ENCODE measurements at regions not wholly inside any gene's neighbourhood (a gene's known extent, or its start where the extent isn't known, plus 50 kb on each side); places are given as distances from the start of the nearest gene placed in this dataset.

DNA sequence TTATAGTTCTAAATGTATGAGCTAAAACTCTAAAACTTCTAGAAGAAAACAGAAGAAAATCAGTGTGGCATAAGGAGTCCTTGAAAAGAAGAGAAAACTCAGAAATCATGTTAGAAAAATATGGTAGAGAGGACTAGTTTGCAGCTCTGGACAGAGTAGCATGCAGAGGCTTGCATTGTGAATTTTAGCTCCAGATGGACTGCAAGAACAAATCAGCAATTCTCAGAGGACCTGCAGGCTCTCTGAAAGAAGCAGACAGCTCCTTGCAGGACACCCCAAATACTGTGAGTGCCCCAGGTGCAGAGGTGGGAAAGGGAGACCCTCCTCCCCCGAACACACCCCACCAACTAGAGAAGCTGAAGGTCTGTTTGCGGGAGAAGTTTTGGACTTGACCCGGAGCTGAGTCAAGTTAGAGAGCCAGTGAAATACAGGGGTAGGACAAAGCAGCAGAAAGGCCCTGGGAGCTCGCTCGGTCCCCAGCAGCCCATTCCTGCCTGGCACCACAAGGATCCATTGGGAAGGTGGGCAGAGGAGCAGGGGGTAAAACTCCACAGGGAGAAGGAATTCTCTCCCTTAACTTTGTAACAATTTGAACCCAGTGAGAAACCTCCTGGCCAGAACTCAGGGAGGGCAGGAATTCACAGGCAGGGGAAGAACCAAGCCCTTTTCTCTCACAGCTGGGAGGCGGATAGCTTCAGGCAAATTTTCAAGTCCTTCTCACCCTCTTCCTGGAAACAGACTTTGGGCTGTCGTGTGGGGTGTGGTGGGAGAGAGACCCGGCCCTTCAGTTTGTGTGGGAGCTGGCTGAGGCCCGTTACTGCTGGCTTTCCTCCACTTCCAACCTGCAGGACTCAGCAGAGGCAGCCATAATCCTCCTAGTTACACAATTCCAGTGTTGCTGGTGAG lies 216.2 kb upstream of the SLC35G4 start:
- ATAC-seq = no peak
- intact Hi-C loops (cut with micrococcal nuclease; ENCODE audit: unreplicated experiment) (no loop called here), in situ Hi-C loops (cut with HindIII; ENCODE audit: extremely low pct_ligation_motif_present, low pct_unique_long_range_greater_than_20kb) (no loop called here)
- CTCF ChIA-PET (ENCODE audit: low intra/inter-chr PET ratio, low total read pairs) = no interaction called here
- Histone ChIP-seq H3K79me2 (ENCODE audit: insufficient read depth, low read length) (no peaks in the 10 kb centered on the region), H3K9me3 (ENCODE audit: low read length) (no peaks in the 10 kb centered on the region), H3K4me2 (ENCODE audit: low read depth, low read length) (no peak overlapping the region), H3K9ac (ENCODE audit: insufficient read depth, low read depth, low read length) (no peak overlapping the region), H3K27ac (ENCODE audit: extremely low read length, insufficient read depth, low read length) (no peak overlapping the region), H3K27me3 (ENCODE audit: control insufficient read depth in 1 of 2, insufficient read depth in 2 of 2, low read length in 2 of 2) (no peaks in the 10 kb centered on the region), H3K36me3 (replicated peaks in 1 of 2; ENCODE audit: control insufficient read depth in 1 of 2, insufficient read depth in 2 of 2, low read length in 2 of 2) (no peaks in the 10 kb centered on the region), H4K20me1 (ENCODE audit: insufficient read depth, low read length) (no peaks in the 10 kb centered on the region), H2AFZ (ENCODE audit: low read length) (no peak overlapping the region), H3K4me1 (ENCODE audit: insufficient read depth, low read length) (no peaks in the 10 kb centered on the region), H3K4me3 (replicated peaks in 1 of 3; ENCODE audit: insufficient read depth in 1 of 3, low read depth in 2 of 3, low read length in 3 of 3) (no peak overlapping the region)
- DNase-seq (ENCODE audit: low spot score) = no peak
- WGBS (ENCODE audit: low lambda C conversion rate) = 49% methylated on average over 9 of the region's 9 CpGs
- no peak for TF ChIP-seq ZKSCAN5 (CRISPR knock-in tag; IDR thresholded peaks at IDR 0.05)
- TF ChIP-seq ZBTB46 (CRISPR knock-in tag; IDR thresholded peaks at IDR 0.05; ENCODE audit: borderline replicate concordance) = no peak
- TF ChIP-seq, protein P1, sequence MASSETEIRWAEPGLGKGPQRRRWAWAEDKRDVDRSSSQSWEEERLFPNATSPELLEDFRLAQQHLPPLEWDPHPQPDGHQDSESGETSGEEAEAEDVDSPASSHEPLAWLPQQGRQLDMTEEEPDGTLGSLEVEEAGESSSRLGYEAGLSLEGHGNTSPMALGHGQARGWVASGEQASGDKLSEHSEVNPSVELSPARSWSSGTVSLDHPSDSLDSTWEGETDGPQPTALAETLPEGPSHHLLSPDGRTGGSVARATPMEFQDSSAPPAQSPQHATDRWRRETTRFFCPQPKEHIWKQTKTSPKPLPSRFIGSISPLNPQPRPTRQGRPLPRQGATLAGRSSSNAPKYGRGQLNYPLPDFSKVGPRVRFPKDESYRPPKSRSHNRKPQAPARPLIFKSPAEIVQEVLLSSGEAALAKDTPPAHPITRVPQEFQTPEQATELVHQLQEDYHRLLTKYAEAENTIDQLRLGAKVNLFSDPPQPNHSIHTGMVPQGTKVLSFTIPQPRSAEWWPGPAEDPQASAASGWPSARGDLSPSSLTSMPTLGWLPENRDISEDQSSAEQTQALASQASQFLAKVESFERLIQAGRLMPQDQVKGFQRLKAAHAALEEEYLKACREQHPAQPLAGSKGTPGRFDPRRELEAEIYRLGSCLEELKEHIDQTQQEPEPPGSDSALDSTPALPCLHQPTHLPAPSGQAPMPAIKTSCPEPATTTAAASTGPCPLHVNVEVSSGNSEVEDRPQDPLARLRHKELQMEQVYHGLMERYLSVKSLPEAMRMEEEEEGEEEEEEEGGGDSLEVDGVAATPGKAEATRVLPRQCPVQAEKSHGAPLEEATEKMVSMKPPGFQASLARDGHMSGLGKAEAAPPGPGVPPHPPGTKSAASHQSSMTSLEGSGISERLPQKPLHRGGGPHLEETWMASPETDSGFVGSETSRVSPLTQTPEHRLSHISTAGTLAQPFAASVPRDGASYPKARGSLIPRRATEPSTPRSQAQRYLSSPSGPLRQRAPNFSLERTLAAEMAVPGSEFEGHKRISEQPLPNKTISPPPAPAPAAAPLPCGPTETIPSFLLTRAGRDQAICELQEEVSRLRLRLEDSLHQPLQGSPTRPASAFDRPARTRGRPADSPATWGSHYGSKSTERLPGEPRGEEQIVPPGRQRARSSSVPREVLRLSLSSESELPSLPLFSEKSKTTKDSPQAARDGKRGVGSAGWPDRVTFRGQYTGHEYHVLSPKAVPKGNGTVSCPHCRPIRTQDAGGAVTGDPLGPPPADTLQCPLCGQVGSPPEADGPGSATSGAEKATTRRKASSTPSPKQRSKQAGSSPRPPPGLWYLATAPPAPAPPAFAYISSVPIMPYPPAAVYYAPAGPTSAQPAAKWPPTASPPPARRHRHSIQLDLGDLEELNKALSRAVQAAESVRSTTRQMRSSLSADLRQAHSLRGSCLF (CRISPR knock-in tag; IDR thresholded peaks at IDR 0.05; ENCODE audit: borderline replicate concordance) = no peak
- no peak for TF ChIP-seq TCF7 (IDR thresholded peaks at IDR 0.05; ENCODE audit: low read depth)
- TF ChIP-seq NKX3-1 (CRISPR knock-in tag; IDR thresholded peaks at IDR 0.05) = no peak
- FAIRE-seq = no peak
- no TSS peak for BruUV-seq (replicated peaks)
- POLR2A ChIA-PET = no interaction called here
